ENCODE measurements at regions not wholly inside any gene's neighbourhood (a gene's known extent, or its start where the extent isn't known, plus 50 kb on each side); places are given as distances from the start of the nearest gene placed in this dataset.

GRCh38 chr2:235170536-235171521 is 219.0 kb downstream of the SH3BP4 start:
- DNase-seq: no peak

GRCh38 chr2:235171550-235172031 is 219.8 kb downstream of the SH3BP4 start:
- no peak for DNase-seq

- no peak for DNase-seq
These were observed 228.8 kb downstream of the SH3BP4 start for GRCh38 chr2:235180642-235181041.

GRCh38 chr2:235183786-235184185 is 232.0 kb downstream of the SH3BP4 start:
- DNase-seq: no peak

- no peak for DNase-seq
These were observed 236.0 kb downstream of the SH3BP4 start for GRCh38 chr2:235187806-235188205.

- DNase-seq: no peak
These were observed 239.7 kb downstream of the SH3BP4 start for GRCh38 chr2:235191486-235191885.

- DNase-seq: no peak
These were observed 240.2 kb downstream of the SH3BP4 start for GRCh38 chr2:235191978-235192377.

GRCh38 chr2:235194351-235194750 is 242.5 kb downstream of the SH3BP4 start:
- DNase-seq: no peak

- DNase-seq: no peak
These were observed 243.0 kb downstream of the SH3BP4 start for GRCh38 chr2:235194836-235195235.

- DNase-seq: no peak
These were observed 244.1 kb downstream of the SH3BP4 start for GRCh38 chr2:235195921-235196320.

GRCh38 chr2:235199128-235199527 is 247.3 kb downstream of the SH3BP4 start:
- no peak for DNase-seq

- DNase-seq: no peak
These were observed 248.4 kb downstream of the SH3BP4 start for GRCh38 chr2:235200216-235200615.

- DNase-seq: no peak
These were observed 249.9 kb downstream of the SH3BP4 start for GRCh38 chr2:235201756-235202155.

GRCh38 chr2:235204948-235205347 is 253.1 kb downstream of the SH3BP4 start:
- DNase-seq: no peak

GRCh38 chr2:235206399-235206798 is 254.6 kb downstream of the SH3BP4 start:
- no peak for DNase-seq

GRCh38 chr2:235206980-235207579 is 255.3 kb downstream of the SH3BP4 start:
- DNase-seq: no peak

GRCh38 chr2:235211056-235211455 is 259.2 kb downstream of the SH3BP4 start:
- DNase-seq: no peak

GRCh38 chr2:235212501-235213158 is 260.8 kb downstream of the SH3BP4 start:
- DNase-seq: no peak

GRCh38 chr2:235215248-235215647 is 263.4 kb downstream of the SH3BP4 start:
- no peak for DNase-seq

GRCh38 chr2:235216901-235217300 is 265.1 kb downstream of the SH3BP4 start:
- no peak for DNase-seq

GRCh38 chr2:235217846-235218245 is 266.0 kb downstream of the SH3BP4 start:
- DNase-seq: no peak

- no peak for DNase-seq
These were observed 266.7 kb downstream of the SH3BP4 start for GRCh38 chr2:235218486-235218907.

GRCh38 chr2:235219048-235219447 is 267.2 kb downstream of the SH3BP4 start:
- DNase-seq: no peak
